ENCODE measurements at regions not wholly inside any gene's neighbourhood (a gene's known extent, or its start where the extent isn't known, plus 50 kb on each side); places are given as distances from the start of the nearest gene placed in this dataset.

GRCh38 chr14:24744641-24745040 is 110.7 kb upstream of the GZMB start:
- H3K9me3 ChIP-seq (ENCODE audit: control insufficient read depth in 3 of 3, low read length in 3 of 3), result no peaks in the 10 kb centered on the region
- H3K4me1 ChIP-seq (ENCODE audit: control insufficient read depth in 3 of 3, insufficient read depth in 3 of 3, low read length in 3 of 3), result no peaks in the 10 kb centered on the region
- H3K9ac ChIP-seq (ENCODE audit: low read depth in 1 of 3, low read length in 3 of 3), result no peak overlapping the region
- H3K27me3 ChIP-seq (ENCODE audit: control insufficient read depth in 3 of 3, insufficient read depth in 3 of 3, low read length in 3 of 3), result no peaks in the 10 kb centered on the region
- H3K27ac ChIP-seq (ENCODE audit: low read depth, low read length), result no peak overlapping the region
- H3K36me3 ChIP-seq (ENCODE audit: control insufficient read depth in 3 of 3, insufficient read depth in 3 of 3, low read length in 3 of 3), result no peaks in the 10 kb centered on the region
- H3K4me3 ChIP-seq (ENCODE audit: low read length in 3 of 3), result no peak overlapping the region

- Histone ChIP-seq H3K4me1 (ENCODE audit: control insufficient read depth in 3 of 3, insufficient read depth in 3 of 3, low read length in 3 of 3) (no peaks in the 10 kb centered on the region), H3K9ac (ENCODE audit: low read depth in 1 of 3, low read length in 3 of 3) (no peak overlapping the region), H3K27me3 (ENCODE audit: control insufficient read depth in 3 of 3, insufficient read depth in 3 of 3, low read length in 3 of 3) (no peaks in the 10 kb centered on the region), H3K4me3 (ENCODE audit: low read length in 3 of 3) (no peak overlapping the region), H3K27ac (ENCODE audit: low read depth, low read length) (no peak overlapping the region), H3K36me3 (ENCODE audit: control insufficient read depth in 3 of 3, insufficient read depth in 3 of 3, low read length in 3 of 3) (no peaks in the 10 kb centered on the region), H3K9me3 (ENCODE audit: control insufficient read depth in 3 of 3, low read length in 3 of 3) (no peaks in the 10 kb centered on the region)
Measured at GRCh38 chr14:24741871-24742270, 107.9 kb upstream of the GZMB start.

- no peak overlapping the region for H3K27ac ChIP-seq (ENCODE audit: low read depth, low read length)
- H3K4me3 ChIP-seq (ENCODE audit: low read length in 3 of 3), result no peak overlapping the region
- no peaks in the 10 kb centered on the region for H3K9me3 ChIP-seq (ENCODE audit: control insufficient read depth in 3 of 3, low read length in 3 of 3)
- no peaks in the 10 kb centered on the region for H3K36me3 ChIP-seq (ENCODE audit: control insufficient read depth in 3 of 3, insufficient read depth in 3 of 3, low read length in 3 of 3)
- H3K27me3 ChIP-seq (ENCODE audit: control insufficient read depth in 3 of 3, insufficient read depth in 3 of 3, low read length in 3 of 3), result no peaks in the 10 kb centered on the region
- no peak overlapping the region for H3K9ac ChIP-seq (ENCODE audit: low read depth in 1 of 3, low read length in 3 of 3)
- H3K4me1 ChIP-seq (ENCODE audit: control insufficient read depth in 3 of 3, insufficient read depth in 3 of 3, low read length in 3 of 3), result no peaks in the 10 kb centered on the region
Measured at GRCh38 chr14:24735984-24736630, 102.1 kb upstream of the GZMB start.

GRCh38 chr14:24734917-24735500 is 101.0 kb upstream of the GZMB start:
- H3K9me3 ChIP-seq (ENCODE audit: control insufficient read depth in 3 of 3, low read length in 3 of 3), result no peaks in the 10 kb centered on the region
- no peaks in the 10 kb centered on the region for H3K36me3 ChIP-seq (ENCODE audit: control insufficient read depth in 3 of 3, insufficient read depth in 3 of 3, low read length in 3 of 3)
- no peaks in the 10 kb centered on the region for H3K4me1 ChIP-seq (ENCODE audit: control insufficient read depth in 3 of 3, insufficient read depth in 3 of 3, low read length in 3 of 3)
- no peak overlapping the region for H3K27ac ChIP-seq (ENCODE audit: low read depth, low read length)
- no peak overlapping the region for H3K4me3 ChIP-seq (ENCODE audit: low read length in 3 of 3)
- H3K27me3 ChIP-seq (ENCODE audit: control insufficient read depth in 3 of 3, insufficient read depth in 3 of 3, low read length in 3 of 3), result no peaks in the 10 kb centered on the region
- no peak overlapping the region for H3K9ac ChIP-seq (ENCODE audit: low read depth in 1 of 3, low read length in 3 of 3)

GRCh38 chr14:24726480-24726879 is 92.5 kb upstream of the GZMB start:
- no peak overlapping the region for H3K4me3 ChIP-seq (ENCODE audit: low read length in 3 of 3)
- no peak overlapping the region for H3K9ac ChIP-seq (ENCODE audit: low read depth in 1 of 3, low read length in 3 of 3)
- no peaks in the 10 kb centered on the region for H3K4me1 ChIP-seq (ENCODE audit: control insufficient read depth in 3 of 3, insufficient read depth in 3 of 3, low read length in 3 of 3)
- no peaks in the 10 kb centered on the region for H3K9me3 ChIP-seq (ENCODE audit: control insufficient read depth in 3 of 3, low read length in 3 of 3)
- no peaks in the 10 kb centered on the region for H3K27me3 ChIP-seq (ENCODE audit: control insufficient read depth in 3 of 3, insufficient read depth in 3 of 3, low read length in 3 of 3)
- H3K36me3 ChIP-seq (ENCODE audit: control insufficient read depth in 3 of 3, insufficient read depth in 3 of 3, low read length in 3 of 3), result no peaks in the 10 kb centered on the region
- H3K27ac ChIP-seq (ENCODE audit: low read depth, low read length), result no peak overlapping the region

- H3K4me1 ChIP-seq (ENCODE audit: control insufficient read depth in 3 of 3, insufficient read depth in 3 of 3, low read length in 3 of 3), result no peaks in the 10 kb centered on the region
- no peak overlapping the region for H3K9ac ChIP-seq (ENCODE audit: low read depth in 1 of 3, low read length in 3 of 3)
- no peak overlapping the region for H3K4me3 ChIP-seq (ENCODE audit: low read length in 3 of 3)
Measured at GRCh38 chr14:24725311-24725710, 91.3 kb upstream of the GZMB start.

GRCh38 chr14:24721775-24722174 is 87.8 kb upstream of the GZMB start:
- no peaks in the 10 kb centered on the region for H3K4me1 ChIP-seq (ENCODE audit: control insufficient read depth in 3 of 3, insufficient read depth in 3 of 3, low read length in 3 of 3)
- no peak overlapping the region for H3K9ac ChIP-seq (ENCODE audit: low read depth in 1 of 3, low read length in 3 of 3)
- no peak overlapping the region for H3K4me3 ChIP-seq (ENCODE audit: low read length in 3 of 3)
- no peaks in the 10 kb centered on the region for H3K27me3 ChIP-seq (ENCODE audit: control insufficient read depth in 3 of 3, insufficient read depth in 3 of 3, low read length in 3 of 3)
- H3K27ac ChIP-seq (ENCODE audit: low read depth, low read length), result no peak overlapping the region
- H3K9me3 ChIP-seq (ENCODE audit: control insufficient read depth in 3 of 3, low read length in 3 of 3), result no peaks in the 10 kb centered on the region
- H3K36me3 ChIP-seq (ENCODE audit: control insufficient read depth in 3 of 3, insufficient read depth in 3 of 3, low read length in 3 of 3), result no peaks in the 10 kb centered on the region

More at GRCh38 chr14:24725311-24725710, 91.3 kb upstream of the GZMB start:
- no peaks in the 10 kb centered on the region for H3K27me3 ChIP-seq (ENCODE audit: control insufficient read depth in 3 of 3, insufficient read depth in 3 of 3, low read length in 3 of 3)
- no peak overlapping the region for H3K27ac ChIP-seq (ENCODE audit: low read depth, low read length)
- no peaks in the 10 kb centered on the region for H3K36me3 ChIP-seq (ENCODE audit: control insufficient read depth in 3 of 3, insufficient read depth in 3 of 3, low read length in 3 of 3)
- no peaks in the 10 kb centered on the region for H3K9me3 ChIP-seq (ENCODE audit: control insufficient read depth in 3 of 3, low read length in 3 of 3)

- Histone ChIP-seq H3K36me3 (ENCODE audit: control insufficient read depth in 3 of 3, insufficient read depth in 3 of 3, low read length in 3 of 3) (no peaks in the 10 kb centered on the region), H3K27me3 (ENCODE audit: control insufficient read depth in 3 of 3, insufficient read depth in 3 of 3, low read length in 3 of 3) (no peaks in the 10 kb centered on the region), H3K4me1 (ENCODE audit: control insufficient read depth in 3 of 3, insufficient read depth in 3 of 3, low read length in 3 of 3) (peaks cover 0 to 4% (median 2%) of the 10 kb centered on the region in 3 donors), H3K9me3 (ENCODE audit: control insufficient read depth in 3 of 3, low read length in 3 of 3) (no peaks in the 10 kb centered on the region), H3K4me3 (ENCODE audit: low read length in 3 of 3) (no peak overlapping the region), H3K27ac (ENCODE audit: low read depth, low read length) (no peak overlapping the region), H3K9ac (ENCODE audit: low read depth in 1 of 3, low read length in 3 of 3) (no peak overlapping the region)
Measured at GRCh38 chr14:24715239-24715638, 81.2 kb upstream of the GZMB start.

GRCh38 chr14:24713404-24713803 is 79.4 kb upstream of the GZMB start:
- no peak overlapping the region for H3K27ac ChIP-seq (ENCODE audit: low read depth, low read length)
- H3K36me3 ChIP-seq (ENCODE audit: control insufficient read depth in 3 of 3, insufficient read depth in 3 of 3, low read length in 3 of 3), result no peaks in the 10 kb centered on the region
- H3K9ac ChIP-seq (ENCODE audit: low read depth in 1 of 3, low read length in 3 of 3), result no peak overlapping the region
- H3K9me3 ChIP-seq (ENCODE audit: control insufficient read depth in 3 of 3, low read length in 3 of 3), result no peaks in the 10 kb centered on the region
- H3K4me1 ChIP-seq (ENCODE audit: control insufficient read depth in 3 of 3, insufficient read depth in 3 of 3, low read length in 3 of 3), result peaks cover 0 to 4% (median 2%) of the 10 kb centered on the region in 3 donors
- H3K27me3 ChIP-seq (ENCODE audit: control insufficient read depth in 3 of 3, insufficient read depth in 3 of 3, low read length in 3 of 3), result no peaks in the 10 kb centered on the region
- H3K4me3 ChIP-seq (ENCODE audit: low read length in 3 of 3), result no peak overlapping the region

GRCh38 chr14:24712909-24713308 is 78.9 kb upstream of the GZMB start:
- H3K36me3 ChIP-seq (ENCODE audit: control insufficient read depth in 3 of 3, insufficient read depth in 3 of 3, low read length in 3 of 3), result no peaks in the 10 kb centered on the region
- H3K4me1 ChIP-seq (ENCODE audit: control insufficient read depth in 3 of 3, insufficient read depth in 3 of 3, low read length in 3 of 3), result peaks cover 0 to 4% (median 2%) of the 10 kb centered on the region in 3 donors
- H3K27ac ChIP-seq (ENCODE audit: low read depth, low read length), result no peak overlapping the region
- no peaks in the 10 kb centered on the region for H3K9me3 ChIP-seq (ENCODE audit: control insufficient read depth in 3 of 3, low read length in 3 of 3)
- H3K9ac ChIP-seq (ENCODE audit: low read depth in 1 of 3, low read length in 3 of 3), result no peak overlapping the region
- H3K27me3 ChIP-seq (ENCODE audit: control insufficient read depth in 3 of 3, insufficient read depth in 3 of 3, low read length in 3 of 3), result no peaks in the 10 kb centered on the region
- no peak overlapping the region for H3K4me3 ChIP-seq (ENCODE audit: low read length in 3 of 3)
